Calu3 (cell line): ENCODE measurements at regions not wholly inside any gene's neighbourhood (a gene's known extent, or its start where the extent isn't known, plus 50 kb on each side); places are given as distances from the start of the nearest gene placed in this dataset.

Source experiments
- BruUV-seq: library from RNA; stranded (reverse); fragments of 400-500 nt; replicated peaks from 2 replicates; lab custom pipeline; 2021; lab: Mats Ljungman, UMichigan
- CTCF ChIA-PET: fragments of 300-600 bp; sonication (Branson Sonifier 250); formaldehyde crosslinking; loops from one replicate; lab custom pipeline; 2022; ENCODE audit warnings: antibody characterized with exemption; lab: Charles Lee
- DNase-seq: peaks from one replicate; pipeline ENCODE4 v3.0.0; 2022
- H3K27ac Mint-ChIP-seq: one replicate; pipeline ENCODE4 v1.8.0; 2022; ENCODE audit warnings: mixed read lengths; ENCODE audit not compliant: unreplicated experiment
- H3K27me3 Mint-ChIP-seq: one replicate; pipeline ENCODE4 v1.8.0; 2022; ENCODE audit warnings: mixed read lengths; ENCODE audit not compliant: unreplicated experiment
- H3K36me3 Mint-ChIP-seq: one replicate; pipeline ENCODE4 v1.8.0; 2022; ENCODE audit warnings: mild to moderate bottlenecking, moderate library complexity, mixed read lengths; ENCODE audit not compliant: insufficient read depth, unreplicated experiment
- H3K4me1 Mint-ChIP-seq: one replicate; pipeline ENCODE4 v1.8.0; 2022; ENCODE audit warnings: mild to moderate bottlenecking, low read depth, mixed read lengths; ENCODE audit not compliant: unreplicated experiment
- H3K4me3 Mint-ChIP-seq: one replicate; pipeline ENCODE4 v1.8.0; 2022; ENCODE audit warnings: mild to moderate bottlenecking, low read depth, moderate library complexity, mixed read lengths; ENCODE audit not compliant: unreplicated experiment
- H3K9me3 Mint-ChIP-seq: one replicate; pipeline ENCODE4 v1.8.0; 2022; ENCODE audit warnings: low read depth, mixed read lengths; ENCODE audit not compliant: unreplicated experiment
- CTCF ChIP-seq: fragments of 200-600 bp; IDR thresholded peaks from one replicate; pipeline ENCODE4 v1.8.0; 2022; ENCODE audit warnings: antibody characterized with exemption; ENCODE audit not compliant: unreplicated experiment
- intact Hi-C: fragments of 100-400 bp; cut with micrococcal nuclease; formaldehyde crosslinking; loops from one replicate; pipeline ENCODE4 v1.10.0; 2022; ENCODE audit not compliant: unreplicated experiment

GRCh38 chr14:48107646-48108045 is 432.2 kb upstream of the MDGA2 start:
- Mint-ChIP-seq H3K27me3 (no peaks in the 10 kb centered on the region), H3K4me3 (no peak overlapping the region), H3K4me1 (no peaks in the 10 kb centered on the region), H3K36me3 (no peaks in the 10 kb centered on the region), H3K9me3 (peaks cover 4% of the 10 kb centered on the region), H3K27ac (no peak overlapping the region)
- TF ChIP-seq CTCF, result no peak
- CTCF ChIA-PET, result no interaction called here
- BruUV-seq, result no TSS peak
- no peak for DNase-seq
- intact Hi-C loops, result no loop called here

- H3K27me3 Mint-ChIP-seq, result no peaks in the 10 kb centered on the region
- H3K4me3 Mint-ChIP-seq, result no peak overlapping the region
- H3K27ac Mint-ChIP-seq, result no peak overlapping the region
- DNase-seq, result no peak
- H3K9me3 Mint-ChIP-seq, result peaks cover 12% of the 10 kb centered on the region
- CTCF ChIA-PET, result no interaction called here
- no peak for TF ChIP-seq CTCF
- intact Hi-C loops, result no loop called here
- H3K36me3 Mint-ChIP-seq, result no peaks in the 10 kb centered on the region
- H3K4me1 Mint-ChIP-seq, result no peaks in the 10 kb centered on the region
- BruUV-seq, result no TSS peak
These were observed 421.5 kb upstream of the MDGA2 start for GRCh38 chr14:48096897-48097296.

DNA sequence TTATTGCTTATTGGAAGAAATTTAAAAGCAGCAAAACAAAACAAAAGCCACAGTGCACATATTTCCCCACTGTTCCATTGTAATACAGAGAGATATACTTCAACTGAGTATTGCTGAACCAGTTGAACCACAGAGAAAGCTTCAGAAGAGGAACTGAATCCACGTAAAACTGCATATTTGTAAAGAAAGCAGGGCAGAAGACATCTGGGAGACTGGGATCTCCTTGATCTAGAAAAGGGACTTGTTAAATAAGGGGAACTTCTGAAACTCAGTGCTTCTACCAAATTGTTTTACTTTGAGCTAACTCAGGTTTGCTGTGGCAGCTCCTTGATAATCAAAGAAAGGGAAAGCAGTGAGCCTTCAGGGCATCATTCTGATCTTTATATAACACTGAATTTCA is 411.1 kb upstream of the MDGA2 start:
- H3K9me3 Mint-ChIP-seq, result peaks cover 25% of the 10 kb centered on the region
- no peak for TF ChIP-seq CTCF
- no peaks in the 10 kb centered on the region for H3K4me1 Mint-ChIP-seq
- intact Hi-C loops, result no loop called here
- BruUV-seq, result no TSS peak
- no peaks in the 10 kb centered on the region for H3K27me3 Mint-ChIP-seq
- H3K27ac Mint-ChIP-seq, result no peak overlapping the region
- no peak for DNase-seq
- no peaks in the 10 kb centered on the region for H3K36me3 Mint-ChIP-seq
- CTCF ChIA-PET, result no interaction called here
- H3K4me3 Mint-ChIP-seq, result no peak overlapping the region

DNA sequence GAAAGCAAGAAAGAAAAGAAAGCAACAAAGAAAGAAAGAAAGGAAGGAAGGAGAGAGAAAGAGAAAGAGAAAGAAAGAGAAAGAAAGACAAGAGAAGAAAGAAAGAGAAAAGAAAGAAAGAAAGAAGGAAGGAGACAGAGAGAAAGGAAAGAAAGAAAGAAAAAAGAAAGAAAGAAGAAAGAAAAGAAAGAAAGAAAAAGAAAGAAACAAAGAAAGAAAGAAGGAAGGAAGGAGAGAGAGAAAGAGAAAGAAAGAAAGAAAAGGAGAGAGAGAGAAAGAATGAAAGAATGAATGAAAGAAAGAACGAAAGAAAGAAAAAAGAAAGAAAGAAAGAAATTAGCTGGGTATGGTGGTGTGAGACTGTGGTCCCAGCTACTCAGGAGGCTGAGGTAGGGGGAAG is 400.1 kb upstream of the MDGA2 start:
- intact Hi-C loops, result no loop called here
- H3K27me3 Mint-ChIP-seq, result no peaks in the 10 kb centered on the region
- no TSS peak for BruUV-seq
- H3K36me3 Mint-ChIP-seq, result no peaks in the 10 kb centered on the region
- peaks cover 16% of the 10 kb centered on the region for H3K9me3 Mint-ChIP-seq
- no peak for TF ChIP-seq CTCF
- no peak overlapping the region for H3K27ac Mint-ChIP-seq
- DNase-seq, result no peak
- no peak overlapping the region for H3K4me3 Mint-ChIP-seq
- no peaks in the 10 kb centered on the region for H3K4me1 Mint-ChIP-seq
- CTCF ChIA-PET, result no interaction called here

- Mint-ChIP-seq H3K27ac (no peak overlapping the region), H3K9me3 (peaks cover 10% of the 10 kb centered on the region), H3K4me1 (no peaks in the 10 kb centered on the region), H3K27me3 (no peaks in the 10 kb centered on the region), H3K36me3 (no peaks in the 10 kb centered on the region), H3K4me3 (no peak overlapping the region)
- intact Hi-C loops, result no loop called here
- BruUV-seq, result no TSS peak
- TF ChIP-seq CTCF, result no peak
- CTCF ChIA-PET, result no interaction called here
- DNase-seq, result no peak
These were observed 377.6 kb upstream of the MDGA2 start for GRCh38 chr14:48052973-48053372.
